Osteocyte (in vitro differentiated cells): ENCODE measurements at regions not wholly inside any gene's neighbourhood (a gene's known extent, or its start where the extent isn't known, plus 50 kb on each side); places are given as distances from the start of the nearest gene placed in this dataset.

Experiments used
- DNase-seq: peaks from one replicate; pipeline ENCODE4 v3.0.0; 2021; ENCODE audit warnings: mixed read lengths; ENCODE audit not compliant: unreplicated experiment; ENCODE audit errors: extremely low spot score
- H3K27ac Mint-ChIP-seq: one replicate; pipeline ENCODE4 v1.8.0; 2021; ENCODE audit warnings: mild to moderate bottlenecking, mixed read lengths; ENCODE audit not compliant: unreplicated experiment
- H3K27me3 Mint-ChIP-seq: one replicate; pipeline ENCODE4 v1.8.0; 2021; ENCODE audit warnings: mixed read lengths; ENCODE audit not compliant: unreplicated experiment
- H3K36me3 Mint-ChIP-seq: one replicate; pipeline ENCODE4 v1.8.0; 2021; ENCODE audit warnings: mixed read lengths; ENCODE audit not compliant: unreplicated experiment
- H3K4me1 Mint-ChIP-seq: one replicate; pipeline ENCODE4 v1.8.0; 2021; ENCODE audit warnings: mixed read lengths; ENCODE audit not compliant: unreplicated experiment
- H3K4me3 Mint-ChIP-seq: one replicate; pipeline ENCODE4 v1.8.0; 2021; ENCODE audit warnings: mild to moderate bottlenecking, moderate library complexity, mixed read lengths; ENCODE audit not compliant: unreplicated experiment
- H3K9me3 Mint-ChIP-seq: one replicate; pipeline ENCODE4 v1.8.0; 2021; ENCODE audit warnings: mixed read lengths; ENCODE audit not compliant: unreplicated experiment
- CTCF ChIP-seq: fragments of 200-600 bp; sonication (generic); IDR thresholded peaks from 2 replicates; pipeline ENCODE4 v1.5.0; 2021; ENCODE audit warnings: antibody characterized with exemption, mild to moderate bottlenecking, moderate library complexity

- DNase-seq = no peak
- Mint-ChIP-seq H3K9me3 (no peaks in the 10 kb centered on the region), H3K4me3 (no peak overlapping the region), H3K4me1 (no peaks in the 10 kb centered on the region), H3K36me3 (no peaks in the 10 kb centered on the region), H3K27ac (no peak overlapping the region), H3K27me3 (no peaks in the 10 kb centered on the region)
- TF ChIP-seq CTCF = no peak
Observed at GRCh38 chr16:54719624-54720023, 211.0 kb upstream of the IRX5 start.

- no peaks in the 10 kb centered on the region for H3K9me3 Mint-ChIP-seq
- no peak overlapping the region for H3K27ac Mint-ChIP-seq
- DNase-seq = no peak
- no peaks in the 10 kb centered on the region for H3K4me1 Mint-ChIP-seq
- no peak for TF ChIP-seq CTCF
- no peaks in the 10 kb centered on the region for H3K36me3 Mint-ChIP-seq
- H3K27me3 Mint-ChIP-seq = no peaks in the 10 kb centered on the region
- no peak overlapping the region for H3K4me3 Mint-ChIP-seq
Observed at GRCh38 chr16:54718376-54718775, 212.3 kb upstream of the IRX5 start.

- H3K4me1 Mint-ChIP-seq = no peaks in the 10 kb centered on the region
- no peak for DNase-seq
Observed at GRCh38 chr16:54715011-54715410, 215.7 kb upstream of the IRX5 start.

GRCh38 chr16:54712866-54713265 lies 217.8 kb upstream of the IRX5 start:
- no peaks in the 10 kb centered on the region for H3K27me3 Mint-ChIP-seq

More at GRCh38 chr16:54715011-54715410, 215.7 kb upstream of the IRX5 start:
- Mint-ChIP-seq H3K36me3 (no peaks in the 10 kb centered on the region), H3K27ac (no peak overlapping the region), H3K4me3 (no peak overlapping the region), H3K27me3 (no peaks in the 10 kb centered on the region), H3K9me3 (no peaks in the 10 kb centered on the region)
- TF ChIP-seq CTCF = no peak

GRCh38 chr16:54707813-54708212 lies 222.9 kb upstream of the IRX5 start:
- no peak overlapping the region for H3K27ac Mint-ChIP-seq
- no peaks in the 10 kb centered on the region for H3K27me3 Mint-ChIP-seq
- H3K4me1 Mint-ChIP-seq = no peaks in the 10 kb centered on the region
- DNase-seq = no peak
- H3K4me3 Mint-ChIP-seq = no peak overlapping the region
- H3K36me3 Mint-ChIP-seq = no peaks in the 10 kb centered on the region
- no peak for TF ChIP-seq CTCF
- peaks cover 7% of the 10 kb centered on the region for H3K9me3 Mint-ChIP-seq

More at GRCh38 chr16:54712866-54713265, 217.8 kb upstream of the IRX5 start:
- H3K9me3 Mint-ChIP-seq = no peaks in the 10 kb centered on the region
- H3K4me1 Mint-ChIP-seq = no peaks in the 10 kb centered on the region
- no peak for DNase-seq
- no peak overlapping the region for H3K27ac Mint-ChIP-seq
- TF ChIP-seq CTCF = no peak
- no peak overlapping the region for H3K4me3 Mint-ChIP-seq
- H3K36me3 Mint-ChIP-seq = no peaks in the 10 kb centered on the region
